ENCODE measurements at regions not wholly inside any gene's neighbourhood (a gene's known extent, or its start where the extent isn't known, plus 50 kb on each side); places are given as distances from the start of the nearest gene placed in this dataset.

DNA sequence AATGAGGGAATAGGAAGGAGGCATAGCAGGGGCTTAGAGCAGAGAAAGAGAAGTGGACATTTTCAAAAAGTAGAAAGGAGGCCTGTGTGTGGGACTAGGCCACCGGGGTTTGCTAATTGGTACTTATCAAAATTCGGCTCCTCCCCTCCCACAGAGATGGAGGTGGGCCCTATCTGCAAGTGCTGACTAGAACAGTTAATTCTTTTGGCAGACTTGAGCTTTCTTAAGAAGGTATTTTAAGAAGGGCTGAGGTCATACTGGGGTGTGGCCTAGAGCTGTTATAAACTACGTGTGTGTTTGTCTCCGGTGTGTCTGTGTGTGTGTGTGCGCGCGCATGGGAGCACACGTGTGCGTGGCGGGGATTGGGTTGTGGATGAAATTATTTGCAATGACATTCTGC, 1086.5 kb downstream of the EFNA5 start:
- no peak for DNase-seq (ENCODE audit: low spot score)
- H3K27ac Mint-ChIP-seq (ENCODE audit: unreplicated experiment), result no peak overlapping the region
- no peak overlapping the region for H3K4me3 Mint-ChIP-seq (ENCODE audit: unreplicated experiment)
- TF ChIP-seq, protein P1, sequence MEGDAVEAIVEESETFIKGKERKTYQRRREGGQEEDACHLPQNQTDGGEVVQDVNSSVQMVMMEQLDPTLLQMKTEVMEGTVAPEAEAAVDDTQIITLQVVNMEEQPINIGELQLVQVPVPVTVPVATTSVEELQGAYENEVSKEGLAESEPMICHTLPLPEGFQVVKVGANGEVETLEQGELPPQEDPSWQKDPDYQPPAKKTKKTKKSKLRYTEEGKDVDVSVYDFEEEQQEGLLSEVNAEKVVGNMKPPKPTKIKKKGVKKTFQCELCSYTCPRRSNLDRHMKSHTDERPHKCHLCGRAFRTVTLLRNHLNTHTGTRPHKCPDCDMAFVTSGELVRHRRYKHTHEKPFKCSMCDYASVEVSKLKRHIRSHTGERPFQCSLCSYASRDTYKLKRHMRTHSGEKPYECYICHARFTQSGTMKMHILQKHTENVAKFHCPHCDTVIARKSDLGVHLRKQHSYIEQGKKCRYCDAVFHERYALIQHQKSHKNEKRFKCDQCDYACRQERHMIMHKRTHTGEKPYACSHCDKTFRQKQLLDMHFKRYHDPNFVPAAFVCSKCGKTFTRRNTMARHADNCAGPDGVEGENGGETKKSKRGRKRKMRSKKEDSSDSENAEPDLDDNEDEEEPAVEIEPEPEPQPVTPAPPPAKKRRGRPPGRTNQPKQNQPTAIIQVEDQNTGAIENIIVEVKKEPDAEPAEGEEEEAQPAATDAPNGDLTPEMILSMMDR (IDR thresholded peaks at IDR 0.05; ENCODE audit: unreplicated experiment), result no peak
- no peaks in the 10 kb centered on the region for H3K27me3 Mint-ChIP-seq (ENCODE audit: unreplicated experiment)
- no peaks in the 10 kb centered on the region for H3K4me1 Mint-ChIP-seq (ENCODE audit: unreplicated experiment)
- no peaks in the 10 kb centered on the region for H3K36me3 Mint-ChIP-seq (ENCODE audit: low read depth, unreplicated experiment)
- no peaks in the 10 kb centered on the region for H3K9me3 Mint-ChIP-seq (ENCODE audit: unreplicated experiment)

DNA sequence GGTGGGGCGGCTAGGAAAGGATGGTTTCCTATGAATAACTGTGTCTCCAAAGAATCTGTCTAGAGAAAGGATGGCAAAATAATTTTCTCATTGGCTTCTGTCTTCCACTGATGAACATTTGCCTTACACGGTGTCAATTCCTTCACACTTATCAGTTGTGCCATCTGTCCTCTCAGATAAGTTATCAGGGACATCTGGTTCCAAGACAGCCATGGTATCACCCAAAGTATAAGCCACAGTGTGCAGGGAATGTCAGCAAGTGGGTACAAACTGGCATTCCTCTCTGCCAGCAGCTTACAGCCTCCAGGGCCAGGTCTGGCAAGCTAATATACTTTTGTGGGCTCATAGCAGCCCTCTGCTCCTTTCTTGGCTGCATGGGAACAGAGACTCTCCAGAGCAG, 1092.0 kb downstream of the EFNA5 start:
- H3K27me3 Mint-ChIP-seq (ENCODE audit: unreplicated experiment), result no peaks in the 10 kb centered on the region
- no peak for DNase-seq (ENCODE audit: low spot score)
- H3K4me3 Mint-ChIP-seq (ENCODE audit: unreplicated experiment), result no peak overlapping the region
- H3K4me1 Mint-ChIP-seq (ENCODE audit: unreplicated experiment), result no peaks in the 10 kb centered on the region
- H3K27ac Mint-ChIP-seq (ENCODE audit: unreplicated experiment), result no peak overlapping the region
- TF ChIP-seq, protein P1 (IDR thresholded peaks at IDR 0.05; ENCODE audit: unreplicated experiment), result no peak
- no peaks in the 10 kb centered on the region for H3K36me3 Mint-ChIP-seq (ENCODE audit: low read depth, unreplicated experiment)
- H3K9me3 Mint-ChIP-seq (ENCODE audit: unreplicated experiment), result no peaks in the 10 kb centered on the region

DNA sequence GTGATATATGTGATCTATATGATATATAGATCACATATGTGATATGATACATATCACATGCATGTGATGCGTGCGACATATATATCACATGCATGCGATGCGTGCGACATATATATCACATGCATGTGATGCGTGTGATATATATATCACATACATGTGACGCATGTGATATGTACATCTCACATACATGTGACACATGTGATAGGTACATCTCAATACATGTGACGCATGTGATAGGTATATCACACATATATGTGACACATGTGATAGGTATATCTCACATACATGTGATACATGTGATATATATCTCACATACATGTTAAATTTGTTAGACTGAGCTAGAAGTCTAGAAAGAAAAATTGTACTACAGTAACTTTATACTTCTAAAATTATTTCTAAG, 1095.9 kb downstream of the EFNA5 start:
- Mint-ChIP-seq H3K27me3 (ENCODE audit: unreplicated experiment) (no peaks in the 10 kb centered on the region), H3K27ac (ENCODE audit: unreplicated experiment) (no peak overlapping the region), H3K9me3 (ENCODE audit: unreplicated experiment) (no peaks in the 10 kb centered on the region), H3K36me3 (ENCODE audit: low read depth, unreplicated experiment) (no peaks in the 10 kb centered on the region), H3K4me3 (ENCODE audit: unreplicated experiment) (no peak overlapping the region), H3K4me1 (ENCODE audit: unreplicated experiment) (no peaks in the 10 kb centered on the region)
- DNase-seq (ENCODE audit: low spot score), result no peak
- TF ChIP-seq, protein P1 (IDR thresholded peaks at IDR 0.05; ENCODE audit: unreplicated experiment), result no peak

DNA sequence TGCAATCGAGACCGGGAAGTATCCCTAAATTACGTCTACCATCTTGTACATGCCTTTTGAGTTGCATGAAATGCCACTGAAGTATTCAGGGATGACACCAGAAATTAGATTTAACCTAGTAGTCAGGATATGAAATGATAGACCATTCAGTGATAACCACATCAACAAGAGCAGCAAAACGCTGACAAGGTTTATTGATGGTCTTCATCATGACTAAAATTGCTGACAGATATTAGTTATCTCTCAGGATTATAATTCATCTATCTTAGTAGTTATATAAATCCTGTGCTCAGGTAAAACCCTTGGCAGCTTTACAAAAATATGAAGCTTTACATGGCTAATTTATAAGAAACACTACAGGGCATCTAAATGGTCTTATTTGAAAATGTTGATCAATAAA, 1104.7 kb downstream of the EFNA5 start:
- no peak for DNase-seq (ENCODE audit: low spot score)
- Mint-ChIP-seq H3K36me3 (ENCODE audit: low read depth, unreplicated experiment) (no peaks in the 10 kb centered on the region), H3K9me3 (ENCODE audit: unreplicated experiment) (no peaks in the 10 kb centered on the region), H3K4me3 (ENCODE audit: unreplicated experiment) (no peak overlapping the region), H3K27ac (ENCODE audit: unreplicated experiment) (no peak overlapping the region), H3K27me3 (ENCODE audit: unreplicated experiment) (peaks cover 1% of the 10 kb centered on the region), H3K4me1 (ENCODE audit: unreplicated experiment) (no peaks in the 10 kb centered on the region)
- TF ChIP-seq, protein P1 (IDR thresholded peaks at IDR 0.05; ENCODE audit: unreplicated experiment), result no peak

DNA sequence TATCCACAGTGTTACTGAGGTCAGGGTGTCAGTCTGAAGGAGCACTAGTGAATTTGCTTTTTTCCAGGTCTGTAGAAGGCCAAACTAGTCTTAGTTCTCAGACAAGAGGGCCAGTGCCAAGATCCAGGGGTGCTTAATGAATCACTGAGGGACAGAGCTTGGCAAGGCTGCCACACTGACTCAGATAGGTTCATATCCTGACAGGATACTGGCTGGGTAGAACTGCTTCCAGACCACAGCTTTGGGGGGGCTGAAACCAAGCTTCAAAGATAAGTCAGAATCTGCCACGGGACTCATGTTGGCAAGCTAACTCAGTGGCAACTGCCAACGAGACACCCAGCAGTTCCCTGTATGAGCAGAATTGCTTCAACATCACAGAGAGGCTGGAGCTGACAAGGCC, 1125.4 kb downstream of the EFNA5 start:
- Mint-ChIP-seq H3K4me3 (ENCODE audit: unreplicated experiment) (no peak overlapping the region), H3K27me3 (ENCODE audit: unreplicated experiment) (no peaks in the 10 kb centered on the region), H3K4me1 (ENCODE audit: unreplicated experiment) (no peaks in the 10 kb centered on the region), H3K36me3 (ENCODE audit: low read depth, unreplicated experiment) (peaks cover 4% of the 10 kb centered on the region), H3K27ac (ENCODE audit: unreplicated experiment) (no peak overlapping the region), H3K9me3 (ENCODE audit: unreplicated experiment) (peaks cover 4% of the 10 kb centered on the region)
- TF ChIP-seq, protein P1 (IDR thresholded peaks at IDR 0.05; ENCODE audit: unreplicated experiment), result no peak
- no peak for DNase-seq (ENCODE audit: low spot score)

Data from endothelial cell (in vitro differentiated cells).